MM.1S (cell line): ENCODE measurements at regions not wholly inside any gene's neighbourhood (a gene's known extent, or its start where the extent isn't known, plus 50 kb on each side); places are given as distances from the start of the nearest gene placed in this dataset.

Experiments
- DNase-seq: peaks from one replicate; pipeline ENCODE4 v3.0.0-alpha.2; 2015
- H2AFZ ChIP-seq: fragments of 300-600 bp; sonication (generic); 2 replicates; pipeline ENCODE4 v1.6.0; 2016; ENCODE audit warnings: antibody characterized with exemption, low read length
- H3F3A ChIP-seq: fragments of 300-600 bp; sonication (generic); 2 replicates; pipeline ENCODE4 v1.6.1; 2016; ENCODE audit warnings: mild to moderate bottlenecking, antibody characterized with exemption, low read length, moderate library complexity, mixed read lengths; ENCODE audit not compliant: insufficient read depth
- H3K27ac ChIP-seq: fragments of 300-600 bp; sonication (generic); 2 replicates; pipeline ENCODE4 v1.5.1; 2016; ENCODE audit warnings: mild to moderate bottlenecking, low read length
- H3K27me3 ChIP-seq: fragments of 300-600 bp; sonication (generic); replicated peaks from 2 replicates; pipeline ENCODE4 v1.6.0; 2016; ENCODE audit warnings: low read length; ENCODE audit not compliant: insufficient read depth
- H3K36me3 ChIP-seq: fragments of 300-600 bp; sonication (generic); replicated peaks from 2 replicates; pipeline ENCODE4 v1.6.1; 2016; ENCODE audit warnings: mild to moderate bottlenecking, low read length, mixed read lengths; ENCODE audit not compliant: insufficient read depth
- H3K4me1 ChIP-seq: fragments of 300-600 bp; sonication (generic); 2 replicates; pipeline ENCODE4 v1.6.1; 2016; ENCODE audit warnings: low read length, mixed read lengths
- H3K4me2 ChIP-seq: fragments of 300-600 bp; sonication (generic); 2 replicates; pipeline ENCODE4 v1.6.0; 2016; ENCODE audit warnings: low read depth, low read length
- H3K4me3 ChIP-seq: fragments of 300-600 bp; sonication (generic); 2 replicates; pipeline ENCODE4 v1.5.1; 2016; ENCODE audit warnings: low read length, mixed read lengths
- H3K79me2 ChIP-seq: fragments of 300-600 bp; sonication (generic); 2 replicates; pipeline ENCODE4 v1.6.1; 2016; ENCODE audit warnings: mixed run types, low read length, mixed read lengths
- H3K9ac ChIP-seq: fragments of 300-600 bp; sonication (generic); 2 replicates; pipeline ENCODE4 v1.6.1; 2016; ENCODE audit warnings: low read length, mixed read lengths
- H3K9me2 ChIP-seq: fragments of 300-600 bp; sonication (generic); replicated peaks from 2 replicates; pipeline ENCODE4 v1.6.1; 2016; ENCODE audit warnings: mild to moderate bottlenecking, low read length, mixed read lengths; ENCODE audit not compliant: insufficient read depth
- H3K9me3 ChIP-seq: fragments of 300-600 bp; sonication (generic); replicated peaks from 2 replicates; pipeline ENCODE4 v1.6.1; 2016; ENCODE audit warnings: mild to moderate bottlenecking, low read length, mixed read lengths; ENCODE audit not compliant: insufficient read depth
- H4K20me1 ChIP-seq: fragments of 300-600 bp; sonication (generic); 2 replicates; pipeline ENCODE4 v1.6.1; 2016; ENCODE audit warnings: mild to moderate bottlenecking, low read length, moderate library complexity, mixed read lengths; ENCODE audit not compliant: insufficient read depth
- CTCF ChIP-seq: fragments of 300-600 bp; sonication (generic); IDR thresholded peaks from 2 replicates; pipeline ENCODE4 v1.5.1; 2016; ENCODE audit warnings: antibody characterized with exemption, low read length, mixed read lengths
- EZH2 ChIP-seq: fragments of 300-600 bp; sonication (generic); optimal IDR thresholded peaks from 2 replicates; pipeline ENCODE3; 2017; ENCODE audit warnings: low read depth, mild to moderate bottlenecking, antibody characterized with exemption, low read length, mixed read lengths
- EZH2phosphoT487 ChIP-seq: fragments of 300-600 bp; sonication (generic); IDR thresholded peaks from 2 replicates; pipeline ENCODE4 v1.6.1; 2018; ENCODE audit warnings: antibody characterized with exemption, low read length

- Histone ChIP-seq H3K9me2 (no peaks in the 10 kb centered on the region), H3K9me3 (no peaks in the 10 kb centered on the region), H3K4me3 (no peak overlapping the region), H2AFZ (no peak overlapping the region), H3K27me3 (no peaks in the 10 kb centered on the region), H3K27ac (no peak overlapping the region), H3K9ac (no peak overlapping the region), H3F3A (no peaks in the 10 kb centered on the region), H3K4me1 (no peaks in the 10 kb centered on the region), H3K79me2 (no peaks in the 10 kb centered on the region), H3K4me2 (no peak overlapping the region), H4K20me1 (no peaks in the 10 kb centered on the region), H3K36me3 (no peaks in the 10 kb centered on the region)
- DNase-seq, result no peak
- TF ChIP-seq EZH2, result no peak
- no peak for TF ChIP-seq CTCF
- TF ChIP-seq EZH2phosphoT487, result no peak
Measured at GRCh38 chr5:96520345-96520744, 87.3 kb upstream of the PCSK1 start.

- H3K4me3 ChIP-seq, result no peak overlapping the region
- no peaks in the 10 kb centered on the region for H3K9me3 ChIP-seq
- no peaks in the 10 kb centered on the region for H3F3A ChIP-seq
- no peaks in the 10 kb centered on the region for H3K27me3 ChIP-seq
- H3K79me2 ChIP-seq, result no peaks in the 10 kb centered on the region
- H3K4me2 ChIP-seq, result no peak overlapping the region
- H3K9me2 ChIP-seq, result no peaks in the 10 kb centered on the region
- no peaks in the 10 kb centered on the region for H3K4me1 ChIP-seq
- H3K27ac ChIP-seq, result no peak overlapping the region
- DNase-seq, result no peak
- no peak for TF ChIP-seq EZH2
- no peak for TF ChIP-seq CTCF
- no peak for TF ChIP-seq EZH2phosphoT487
- no peaks in the 10 kb centered on the region for H3K36me3 ChIP-seq
- no peaks in the 10 kb centered on the region for H4K20me1 ChIP-seq
- H2AFZ ChIP-seq, result no peak overlapping the region
- no peak overlapping the region for H3K9ac ChIP-seq
Measured at GRCh38 chr5:96522635-96523355, 89.7 kb upstream of the PCSK1 start.

GRCh38 chr5:96527768-96528661 lies 95.0 kb upstream of the PCSK1 start:
- H3F3A ChIP-seq, result no peaks in the 10 kb centered on the region
- H3K27ac ChIP-seq, result no peak overlapping the region
- no peak overlapping the region for H3K4me2 ChIP-seq
- no peaks in the 10 kb centered on the region for H3K36me3 ChIP-seq
- H3K27me3 ChIP-seq, result no peaks in the 10 kb centered on the region
- H4K20me1 ChIP-seq, result no peaks in the 10 kb centered on the region
- H2AFZ ChIP-seq, result no peak overlapping the region
- no peak overlapping the region for H3K4me3 ChIP-seq
- no peaks in the 10 kb centered on the region for H3K9me2 ChIP-seq
- TF ChIP-seq EZH2 (no peak), EZH2phosphoT487 (no peak), CTCF (no peak)
- no peak overlapping the region for H3K9ac ChIP-seq
- no peaks in the 10 kb centered on the region for H3K9me3 ChIP-seq
- no peaks in the 10 kb centered on the region for H3K79me2 ChIP-seq
- no peak for DNase-seq
- H3K4me1 ChIP-seq, result no peaks in the 10 kb centered on the region
